ENCODE measurements at regions not wholly inside any gene's neighbourhood (a gene's known extent, or its start where the extent isn't known, plus 50 kb on each side); places are given as distances from the start of the nearest gene placed in this dataset.

GRCh38 chr19:28242317-28242927, 970.5 kb downstream of the UQCRFS1 start:
- no peaks in the 10 kb centered on the region for H4K20me1 ChIP-seq (ENCODE audit: control insufficient read depth, insufficient read depth, insufficient read length)
- H3K4me1 ChIP-seq (ENCODE audit: insufficient read depth, low read length), result no peaks in the 10 kb centered on the region
- H4K5ac ChIP-seq (ENCODE audit: insufficient read length, low read depth, low read length), result no peak overlapping the region
- no peak overlapping the region for H3K27ac ChIP-seq (ENCODE audit: insufficient read length, low read depth, low read length)
- no peaks in the 10 kb centered on the region for H3K79me1 ChIP-seq (ENCODE audit: insufficient read depth, low read depth, low read length, poor library complexity, severe bottlenecking)
- peaks cover 17 to 18% of the 10 kb centered on the region in 2 experiments for H3K4me1 Mint-ChIP-seq
- no peak overlapping the region for H2BK15ac ChIP-seq (ENCODE audit: low read depth, low read length)
- no peak overlapping the region for H3K14ac ChIP-seq (ENCODE audit: insufficient read depth, low read length)
- H2BK12ac ChIP-seq (ENCODE audit: insufficient read length, low read depth, low read length), result no peak overlapping the region
- no peak overlapping the region for H3K4me3 Mint-ChIP-seq
- no peaks in the 10 kb centered on the region for H3K79me2 ChIP-seq (ENCODE audit: insufficient read depth, low read length)
- no peaks in the 10 kb centered on the region for H3K36me3 Mint-ChIP-seq (ENCODE audit: insufficient read depth in 1 of 3, low read depth in 3 of 3)
- no peak overlapping the region for H3K18ac ChIP-seq (ENCODE audit: insufficient read length, low read depth, low read length)
- H3K23me2 ChIP-seq (ENCODE audit: insufficient read length, low read depth, low read length, poor library complexity, severe bottlenecking), result no peaks in the 10 kb centered on the region
- H2BK5ac ChIP-seq (ENCODE audit: insufficient read length, low read length), result no peak overlapping the region
- no peaks in the 10 kb centered on the region for H3K9me3 ChIP-seq (ENCODE audit: control insufficient read depth, low read depth, low read length)
- no peak overlapping the region for H3T11ph ChIP-seq (ENCODE audit: low read length)
- no CpG with 5 or more reads among the region's 7 CpGs for WGBS (ENCODE audit: extremely low coverage, insufficient read length, low lambda C conversion rate)
- H3K4me2 ChIP-seq (ENCODE audit: insufficient read depth, insufficient read length, low read length), result no peak overlapping the region
- no peak overlapping the region for H3K23ac ChIP-seq (ENCODE audit: insufficient read length, low read depth, low read length)
- no peak overlapping the region for H4K8ac ChIP-seq (replicated peaks; ENCODE audit: insufficient read length, low read depth, low read length)
- no peak overlapping the region for H2AK5ac ChIP-seq (ENCODE audit: insufficient read length, low read length)
- no peak overlapping the region for H3K56ac ChIP-seq (ENCODE audit: insufficient read length, low read depth, low read length)
- no peak overlapping the region for H2AFZ ChIP-seq (ENCODE audit: low read length)
- no peaks in the 10 kb centered on the region for H3K27me3 Mint-ChIP-seq (ENCODE audit: low read depth)
- no peak overlapping the region for H3K4ac ChIP-seq (ENCODE audit: low read depth, low read length)
- no peak overlapping the region for H2BK20ac ChIP-seq (ENCODE audit: low read depth, low read length, poor library complexity, severe bottlenecking)
- no peak overlapping the region for H3K9ac ChIP-seq (ENCODE audit: extremely low read depth, insufficient read length, low read length)
- no peak overlapping the region for H3K27ac Mint-ChIP-seq
- H3K9me3 Mint-ChIP-seq, result no peaks in the 10 kb centered on the region
- DNase-seq, result peak; percentile 55
- no peak overlapping the region for H4K91ac ChIP-seq (ENCODE audit: insufficient read length, low read depth, low read length)
- no peaks in the 10 kb centered on the region for H3K27me3 ChIP-seq (ENCODE audit: insufficient read depth, low read length)
- H2BK120ac ChIP-seq (ENCODE audit: low read depth, low read length, poor library complexity, severe bottlenecking), result no peak overlapping the region
- peak; percentile 85 for TF ChIP-seq CTCF (conservative IDR thresholded peaks at IDR 0.05)
